ENCODE measurements at regions not wholly inside any gene's neighbourhood (a gene's known extent, or its start where the extent isn't known, plus 50 kb on each side); places are given as distances from the start of the nearest gene placed in this dataset.

DNA sequence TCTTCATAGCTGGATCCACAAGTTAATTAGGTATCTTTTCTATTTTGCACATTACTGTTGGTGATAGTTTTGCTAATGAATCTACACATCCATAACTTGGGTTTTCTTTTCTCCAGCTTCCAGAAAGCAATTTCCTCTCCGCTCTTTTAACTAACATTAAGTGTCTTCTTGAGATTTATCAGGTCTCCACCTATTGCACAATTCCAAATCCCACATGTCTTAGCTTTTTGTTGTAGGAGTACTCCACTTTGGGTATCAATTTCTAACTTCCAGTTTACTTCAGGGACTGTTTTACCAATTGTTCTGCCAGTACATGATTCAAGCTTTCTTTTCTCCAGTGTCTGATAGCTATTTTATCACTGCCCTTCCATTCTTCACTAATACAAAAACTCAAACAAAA, 129.6 kb downstream of the OLFM4 start:
- H3K27me3 ChIP-seq: no peaks in the 10 kb centered on the region
- H3K9me3 ChIP-seq: no peaks in the 10 kb centered on the region
- DNase-seq (ENCODE audit: low spot score in 2 of 2): no peak
- H3K27ac ChIP-seq: no peak overlapping the region
- intact Hi-C loops (cut with DNase I): no loop called here
- H3K4me3 ChIP-seq: no peak overlapping the region
- H3K36me3 ChIP-seq: no peaks in the 10 kb centered on the region
- no peaks in the 10 kb centered on the region for H3K4me1 ChIP-seq
- TF ChIP-seq, protein P1, sequence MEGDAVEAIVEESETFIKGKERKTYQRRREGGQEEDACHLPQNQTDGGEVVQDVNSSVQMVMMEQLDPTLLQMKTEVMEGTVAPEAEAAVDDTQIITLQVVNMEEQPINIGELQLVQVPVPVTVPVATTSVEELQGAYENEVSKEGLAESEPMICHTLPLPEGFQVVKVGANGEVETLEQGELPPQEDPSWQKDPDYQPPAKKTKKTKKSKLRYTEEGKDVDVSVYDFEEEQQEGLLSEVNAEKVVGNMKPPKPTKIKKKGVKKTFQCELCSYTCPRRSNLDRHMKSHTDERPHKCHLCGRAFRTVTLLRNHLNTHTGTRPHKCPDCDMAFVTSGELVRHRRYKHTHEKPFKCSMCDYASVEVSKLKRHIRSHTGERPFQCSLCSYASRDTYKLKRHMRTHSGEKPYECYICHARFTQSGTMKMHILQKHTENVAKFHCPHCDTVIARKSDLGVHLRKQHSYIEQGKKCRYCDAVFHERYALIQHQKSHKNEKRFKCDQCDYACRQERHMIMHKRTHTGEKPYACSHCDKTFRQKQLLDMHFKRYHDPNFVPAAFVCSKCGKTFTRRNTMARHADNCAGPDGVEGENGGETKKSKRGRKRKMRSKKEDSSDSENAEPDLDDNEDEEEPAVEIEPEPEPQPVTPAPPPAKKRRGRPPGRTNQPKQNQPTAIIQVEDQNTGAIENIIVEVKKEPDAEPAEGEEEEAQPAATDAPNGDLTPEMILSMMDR (IDR thresholded peaks at IDR 0.05): no peak

DNA sequence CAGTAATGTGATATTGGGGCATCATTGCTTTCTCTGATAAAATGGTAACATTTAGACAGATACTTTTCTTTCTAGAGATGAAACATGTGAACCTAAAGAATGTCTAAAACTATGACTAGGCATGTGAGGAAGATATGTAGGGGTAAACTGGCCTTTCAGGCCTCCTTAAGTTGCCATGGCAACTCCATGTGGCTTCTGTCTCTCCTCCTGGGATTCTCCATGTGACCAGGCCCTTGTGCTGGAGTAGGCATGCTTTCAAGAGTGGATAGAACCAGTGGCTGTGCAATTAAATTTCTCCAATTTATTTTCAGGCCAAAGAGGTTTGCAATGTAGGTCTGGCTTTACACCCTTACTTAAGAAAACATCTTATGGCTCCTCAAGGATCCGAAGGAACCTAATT, 130.8 kb downstream of the OLFM4 start:
- Histone ChIP-seq H3K36me3 (no peaks in the 10 kb centered on the region), H3K27me3 (no peaks in the 10 kb centered on the region), H3K9me3 (no peaks in the 10 kb centered on the region), H3K4me3 (no peak overlapping the region), H3K27ac (no peak overlapping the region), H3K4me1 (no peaks in the 10 kb centered on the region)
- DNase-seq (ENCODE audit: low spot score in 2 of 2): no peak
- TF ChIP-seq, protein P1 (IDR thresholded peaks at IDR 0.05): no peak
- intact Hi-C loops (cut with DNase I): no loop called here

DNA sequence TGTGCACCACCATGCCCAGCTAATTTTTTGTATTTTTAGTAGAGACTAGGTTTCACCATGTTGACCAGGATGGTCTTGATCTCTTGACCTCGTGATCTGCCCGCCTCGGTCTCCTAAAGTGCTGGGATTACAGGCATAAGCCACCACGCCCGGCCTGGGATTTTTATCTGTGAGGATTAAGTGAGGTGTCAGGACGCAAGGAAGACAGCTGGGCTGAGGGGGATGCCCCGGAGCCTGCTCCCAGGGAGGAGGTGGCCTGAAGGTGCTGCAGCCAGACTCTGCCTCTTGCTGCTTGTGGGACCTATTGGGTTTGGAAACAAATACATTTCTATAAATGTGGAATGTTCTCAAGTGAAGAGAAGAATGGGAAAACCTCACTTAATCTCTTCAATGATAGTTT, 131.6 kb downstream of the OLFM4 start:
- no peaks in the 10 kb centered on the region for H3K4me1 ChIP-seq
- intact Hi-C loops (cut with DNase I): no loop called here

DNA sequence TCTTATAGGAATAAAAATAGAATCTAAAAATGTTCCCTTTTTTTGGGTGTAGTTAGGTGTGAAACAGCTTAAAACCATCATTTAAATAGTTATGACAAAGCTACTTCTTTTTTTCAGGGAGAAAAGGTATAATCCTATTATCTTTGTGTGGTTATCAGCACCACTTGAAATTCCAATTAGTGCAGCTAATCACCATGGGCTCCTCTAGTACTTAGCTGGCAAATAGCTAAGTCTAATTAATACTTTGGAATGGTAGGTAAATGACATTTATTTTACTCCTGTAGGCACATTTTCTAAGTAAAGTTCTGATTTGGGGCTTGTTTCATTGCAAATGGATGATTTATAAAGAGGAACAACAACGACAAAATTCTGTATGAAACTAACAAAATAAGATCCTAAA, 132.6 kb downstream of the OLFM4 start:
- H3K4me1 ChIP-seq: no peaks in the 10 kb centered on the region
- no peak for DNase-seq (ENCODE audit: low spot score in 2 of 2)
- intact Hi-C loops (cut with DNase I): no loop called here
- TF ChIP-seq, protein P1 (IDR thresholded peaks at IDR 0.05): no peak
- H3K27ac ChIP-seq: no peak overlapping the region
- H3K36me3 ChIP-seq: no peaks in the 10 kb centered on the region
- no peaks in the 10 kb centered on the region for H3K9me3 ChIP-seq
- H3K27me3 ChIP-seq: no peaks in the 10 kb centered on the region
- no peak overlapping the region for H3K4me3 ChIP-seq

More for the DNA sequence above, 131.6 kb downstream of the OLFM4 start:
- no peak for DNase-seq (ENCODE audit: low spot score in 2 of 2)
- Histone ChIP-seq H3K36me3 (no peaks in the 10 kb centered on the region), H3K27ac (no peak overlapping the region), H3K27me3 (no peaks in the 10 kb centered on the region), H3K4me3 (no peak overlapping the region), H3K9me3 (no peaks in the 10 kb centered on the region)
- TF ChIP-seq, protein P1 (IDR thresholded peaks at IDR 0.05): no peak

DNA sequence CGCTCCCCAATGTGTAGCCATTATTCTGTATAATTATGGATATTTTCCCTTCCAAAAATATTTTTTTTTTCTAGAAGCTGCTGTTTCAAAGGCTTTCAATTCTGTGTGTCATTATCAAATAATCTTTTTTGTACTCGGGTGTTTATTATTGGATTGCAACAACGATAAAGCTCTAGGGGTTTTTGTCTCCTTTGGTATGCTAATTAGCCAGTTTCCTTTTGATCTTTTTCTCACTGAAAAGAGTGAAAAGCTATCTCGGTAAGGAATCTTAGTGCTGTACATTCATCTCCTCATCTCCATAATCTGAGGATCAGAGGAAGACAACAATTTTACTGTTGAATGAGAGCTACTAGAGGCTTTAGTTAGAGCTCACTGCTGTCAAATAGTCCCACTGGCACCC, 136.6 kb downstream of the OLFM4 start:
- TF ChIP-seq, protein P1 (IDR thresholded peaks at IDR 0.05): no peak
- H3K4me1 ChIP-seq: no peaks in the 10 kb centered on the region
- H3K9me3 ChIP-seq: no peaks in the 10 kb centered on the region
- H3K36me3 ChIP-seq: no peaks in the 10 kb centered on the region
- intact Hi-C loops (cut with DNase I): no loop called here
- H3K27me3 ChIP-seq: no peaks in the 10 kb centered on the region
- H3K27ac ChIP-seq: no peak overlapping the region
- H3K4me3 ChIP-seq: no peak overlapping the region
- no peak for DNase-seq (ENCODE audit: low spot score in 2 of 2)

DNA sequence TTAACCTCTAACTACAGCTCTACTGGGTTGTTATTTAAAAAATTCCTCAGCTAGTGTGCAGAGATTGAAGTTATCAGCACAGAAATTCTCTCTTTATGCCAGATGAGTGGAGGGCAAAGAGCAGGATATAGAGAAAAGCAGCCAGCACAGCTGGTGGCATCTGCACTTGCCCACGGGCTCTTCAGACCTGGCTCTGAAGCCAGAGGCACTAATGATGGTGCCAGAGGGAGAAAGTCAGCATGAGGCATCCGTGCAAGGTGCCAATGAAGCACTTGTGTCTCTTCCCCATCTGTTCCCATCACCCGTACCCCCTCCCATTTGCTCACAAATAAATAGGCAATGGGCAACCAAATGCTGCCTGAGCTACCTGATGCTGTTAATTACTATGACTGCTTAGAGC, 138.9 kb downstream of the OLFM4 start:
- no peaks in the 10 kb centered on the region for H3K9me3 ChIP-seq
- H3K36me3 ChIP-seq: no peaks in the 10 kb centered on the region
- intact Hi-C loops (cut with DNase I): no loop called here
- TF ChIP-seq, protein P1 (IDR thresholded peaks at IDR 0.05): no peak
- no peak overlapping the region for H3K27ac ChIP-seq
- H3K4me3 ChIP-seq: no peak overlapping the region
- no peaks in the 10 kb centered on the region for H3K27me3 ChIP-seq
- H3K4me1 ChIP-seq: no peaks in the 10 kb centered on the region
- DNase-seq (ENCODE audit: low spot score in 2 of 2): no peak
